Calu3 (cell line): ENCODE measurements at regions not wholly inside any gene's neighbourhood (a gene's known extent, or its start where the extent isn't known, plus 50 kb on each side); places are given as distances from the start of the nearest gene placed in this dataset.

Source experiments
- BruUV-seq: library from RNA; stranded (reverse); fragments of 400-500 nt; replicated peaks from 2 replicates; lab custom pipeline; 2021; lab: Mats Ljungman, UMichigan
- CTCF ChIA-PET: fragments of 300-600 bp; sonication (Branson Sonifier 250); formaldehyde crosslinking; loops from one replicate; lab custom pipeline; 2022; ENCODE audit warnings: antibody characterized with exemption; lab: Charles Lee
- DNase-seq: peaks from one replicate; pipeline ENCODE4 v3.0.0; 2022
- H3K27ac Mint-ChIP-seq: one replicate; pipeline ENCODE4 v1.8.0; 2022; ENCODE audit warnings: mixed read lengths; ENCODE audit not compliant: unreplicated experiment
- H3K27me3 Mint-ChIP-seq: one replicate; pipeline ENCODE4 v1.8.0; 2022; ENCODE audit warnings: mixed read lengths; ENCODE audit not compliant: unreplicated experiment
- H3K36me3 Mint-ChIP-seq: one replicate; pipeline ENCODE4 v1.8.0; 2022; ENCODE audit warnings: mild to moderate bottlenecking, moderate library complexity, mixed read lengths; ENCODE audit not compliant: insufficient read depth, unreplicated experiment
- H3K4me1 Mint-ChIP-seq: one replicate; pipeline ENCODE4 v1.8.0; 2022; ENCODE audit warnings: mild to moderate bottlenecking, low read depth, mixed read lengths; ENCODE audit not compliant: unreplicated experiment
- H3K4me3 Mint-ChIP-seq: one replicate; pipeline ENCODE4 v1.8.0; 2022; ENCODE audit warnings: mild to moderate bottlenecking, low read depth, moderate library complexity, mixed read lengths; ENCODE audit not compliant: unreplicated experiment
- H3K9me3 Mint-ChIP-seq: one replicate; pipeline ENCODE4 v1.8.0; 2022; ENCODE audit warnings: low read depth, mixed read lengths; ENCODE audit not compliant: unreplicated experiment
- CTCF ChIP-seq: fragments of 200-600 bp; IDR thresholded peaks from one replicate; pipeline ENCODE4 v1.8.0; 2022; ENCODE audit warnings: antibody characterized with exemption; ENCODE audit not compliant: unreplicated experiment
- intact Hi-C: fragments of 100-400 bp; cut with micrococcal nuclease; formaldehyde crosslinking; loops from one replicate; pipeline ENCODE4 v1.10.0; 2022; ENCODE audit not compliant: unreplicated experiment

GRCh38 chr1:30032302-30032701 is 691.1 kb downstream of the MATN1 start:
- intact Hi-C loops: no loop called here
- CTCF ChIA-PET: no interaction called here
- no peak for DNase-seq
- no peaks in the 10 kb centered on the region for H3K36me3 Mint-ChIP-seq
- H3K4me3 Mint-ChIP-seq: no peak overlapping the region
- H3K9me3 Mint-ChIP-seq: peaks cover 4% of the 10 kb centered on the region
- TF ChIP-seq CTCF: no peak
- no TSS peak for BruUV-seq
- peaks cover 40% of the 10 kb centered on the region for H3K27me3 Mint-ChIP-seq
- H3K4me1 Mint-ChIP-seq: no peaks in the 10 kb centered on the region
- no peak overlapping the region for H3K27ac Mint-ChIP-seq

GRCh38 chr1:30029677-30030076 is 693.7 kb downstream of the MATN1 start:
- peaks cover 4% of the 10 kb centered on the region for H3K9me3 Mint-ChIP-seq

GRCh38 chr1:30028939-30029338 is 694.4 kb downstream of the MATN1 start:
- intact Hi-C loops: no loop called here
- TF ChIP-seq CTCF: no peak
- H3K36me3 Mint-ChIP-seq: no peaks in the 10 kb centered on the region
- no TSS peak for BruUV-seq
- DNase-seq: no peak
- H3K9me3 Mint-ChIP-seq: peaks cover 4% of the 10 kb centered on the region
- no peak overlapping the region for H3K4me3 Mint-ChIP-seq
- peaks cover 48% of the 10 kb centered on the region for H3K27me3 Mint-ChIP-seq
- CTCF ChIA-PET: no interaction called here
- H3K4me1 Mint-ChIP-seq: no peaks in the 10 kb centered on the region
- H3K27ac Mint-ChIP-seq: no peak overlapping the region

More at GRCh38 chr1:30029677-30030076, 693.7 kb downstream of the MATN1 start:
- intact Hi-C loops: no loop called here
- TF ChIP-seq CTCF: no peak
- no peak for DNase-seq
- BruUV-seq: no TSS peak
- H3K4me1 Mint-ChIP-seq: no peaks in the 10 kb centered on the region
- CTCF ChIA-PET: no interaction called here
- H3K27me3 Mint-ChIP-seq: peaks cover 46% of the 10 kb centered on the region
- no peaks in the 10 kb centered on the region for H3K36me3 Mint-ChIP-seq
- no peak overlapping the region for H3K27ac Mint-ChIP-seq
- H3K4me3 Mint-ChIP-seq: no peak overlapping the region

GRCh38 chr1:30028283-30028682 is 695.1 kb downstream of the MATN1 start:
- no peak for TF ChIP-seq CTCF
- intact Hi-C loops: no loop called here
- Mint-ChIP-seq H3K27ac (no peak overlapping the region), H3K4me1 (no peaks in the 10 kb centered on the region), H3K36me3 (no peaks in the 10 kb centered on the region), H3K27me3 (peaks cover 55% of the 10 kb centered on the region), H3K4me3 (no peak overlapping the region), H3K9me3 (peaks cover 4% of the 10 kb centered on the region)
- CTCF ChIA-PET: no interaction called here
- DNase-seq: no peak
- BruUV-seq: no TSS peak
